GM04503 (cell line): ENCODE measurements at regions not wholly inside any gene's neighbourhood (a gene's known extent, or its start where the extent isn't known, plus 50 kb on each side); places are given as distances from the start of the nearest gene placed in this dataset.
A peak's percentile ranks its signal among the peaks of the same experiment; 100 is the strongest.

ENCODE experiments used
- DNase-seq: peaks from one replicate; pipeline ENCODE4 v3.0.0-alpha.2; 2012; ENCODE audit warnings: low read depth

GRCh38 chr18:41237317-41237716 is 717.7 kb upstream of the PIK3C3 start:
- DNase-seq, result no peak

GRCh38 chr18:41231681-41232080 is 723.4 kb upstream of the PIK3C3 start:
- no peak for DNase-seq

GRCh38 chr18:41227993-41228392 is 727.0 kb upstream of the PIK3C3 start:
- no peak for DNase-seq

GRCh38 chr18:41226911-41227310 is 728.1 kb upstream of the PIK3C3 start:
- DNase-seq, result no peak

GRCh38 chr18:41226186-41226585 is 728.8 kb upstream of the PIK3C3 start:
- peak; percentile 36 for DNase-seq

- DNase-seq, result no peak
Measured at GRCh38 chr18:41216341-41217003, 738.6 kb upstream of the PIK3C3 start.

- no peak for DNase-seq
Measured at GRCh38 chr18:41207706-41208105, 747.3 kb upstream of the PIK3C3 start.

- no peak for DNase-seq
Measured at GRCh38 chr18:41206341-41206830, 748.6 kb upstream of the PIK3C3 start.

- no peak for DNase-seq
Measured at GRCh38 chr18:41199212-41199611, 755.8 kb upstream of the PIK3C3 start.

GRCh38 chr18:41197967-41198366 is 757.1 kb upstream of the PIK3C3 start:
- DNase-seq, result no peak

- DNase-seq, result no peak
Measured at GRCh38 chr18:41170346-41170745, 784.7 kb upstream of the PIK3C3 start.

- no peak for DNase-seq
Measured at GRCh38 chr18:41165625-41166024, 789.4 kb upstream of the PIK3C3 start.

- no peak for DNase-seq
Measured at GRCh38 chr18:41162781-41163180, 792.3 kb upstream of the PIK3C3 start.

- DNase-seq, result no peak
Measured at GRCh38 chr18:41162191-41162590, 792.8 kb upstream of the PIK3C3 start.

GRCh38 chr18:41155910-41156851 is 798.9 kb upstream of the PIK3C3 start:
- no peak for DNase-seq

- no peak for DNase-seq
Measured at GRCh38 chr18:41155025-41155424, 800.0 kb upstream of the PIK3C3 start.

- no peak for DNase-seq
Measured at GRCh38 chr18:41153871-41154270, 801.2 kb upstream of the PIK3C3 start.

- no peak for DNase-seq
Measured at GRCh38 chr18:41150316-41150715, 804.7 kb upstream of the PIK3C3 start.

- DNase-seq, result no peak
Measured at GRCh38 chr18:41146301-41146700, 808.7 kb upstream of the PIK3C3 start.

GRCh38 chr18:41145516-41145915 is 809.5 kb upstream of the PIK3C3 start:
- DNase-seq, result no peak

- peak; percentile 49 for DNase-seq
Measured at GRCh38 chr18:41144441-41144840, 810.6 kb upstream of the PIK3C3 start.

GRCh38 chr18:41140506-41140905 is 814.5 kb upstream of the PIK3C3 start:
- no peak for DNase-seq

GRCh38 chr18:41135146-41135545 is 819.9 kb upstream of the PIK3C3 start:
- no peak for DNase-seq
